GM23248 (cell line): ENCODE measurements at regions not wholly inside any gene's neighbourhood (a gene's known extent, or its start where the extent isn't known, plus 50 kb on each side); places are given as distances from the start of the nearest gene placed in this dataset.

Experiments used
- DNase-seq: peaks from one replicate; pipeline ENCODE4 v3.0.0-alpha.2; 2015
- H2AFZ ChIP-seq: fragments of 200-600 bp; sonication (generic); 2 replicates; pipeline ENCODE4 v1.6.1; 2016; ENCODE audit warnings: antibody characterized with exemption
- H3F3A ChIP-seq: fragments of 200-600 bp; sonication (generic); 2 replicates; pipeline ENCODE4 v1.6.1; 2016; ENCODE audit warnings: mild to moderate bottlenecking, antibody characterized with exemption, mixed run types; ENCODE audit not compliant: insufficient read depth
- H3K27ac ChIP-seq: fragments of 200-600 bp; sonication (generic); 2 replicates; pipeline ENCODE4 v1.5.1; 2016; ENCODE audit warnings: mild to moderate bottlenecking
- H3K27me3 ChIP-seq: fragments of 200-600 bp; sonication (generic); replicated peaks from 2 replicates; pipeline ENCODE4 v1.6.1; 2016; ENCODE audit warnings: mild to moderate bottlenecking; ENCODE audit not compliant: insufficient read depth
- H3K36me3 ChIP-seq: fragments of 200-600 bp; sonication (generic); 2 replicates; pipeline ENCODE4 v1.6.1; 2016; ENCODE audit warnings: low read depth, mild to moderate bottlenecking
- H3K4me1 ChIP-seq: fragments of 200-600 bp; sonication (generic); 2 replicates; pipeline ENCODE4 v1.6.1; 2016; ENCODE audit warnings: mild to moderate bottlenecking; ENCODE audit not compliant: insufficient read depth
- H3K4me2 ChIP-seq: fragments of 200-600 bp; sonication (generic); one replicate; pipeline ENCODE4 v1.6.1; 2016; ENCODE audit warnings: mild to moderate bottlenecking; ENCODE audit not compliant: unreplicated experiment
- H3K4me3 ChIP-seq: fragments of 200-600 bp; sonication (generic); 2 replicates; pipeline ENCODE4 v1.5.1; 2016; ENCODE audit warnings: mild to moderate bottlenecking
- H3K79me2 ChIP-seq: fragments of 200-600 bp; sonication (generic); 2 replicates; pipeline ENCODE4 v1.6.1; 2016; ENCODE audit warnings: mild to moderate bottlenecking; ENCODE audit not compliant: insufficient read depth
- H3K9ac ChIP-seq: fragments of 200-600 bp; sonication (generic); 2 replicates; pipeline ENCODE4 v1.6.1; 2016; ENCODE audit warnings: mild to moderate bottlenecking
- H3K9me2 ChIP-seq: fragments of 200-600 bp; sonication (generic); 2 replicates; pipeline ENCODE4 v1.6.1; 2016; ENCODE audit warnings: mixed run types, mild to moderate bottlenecking, moderate library complexity; ENCODE audit not compliant: insufficient read depth
- H3K9me3 ChIP-seq: fragments of 200-600 bp; sonication (generic); one replicate; pipeline ENCODE4 v1.6.1; 2017; ENCODE audit warnings: low read depth
- H4K20me1 ChIP-seq: fragments of 200-600 bp; sonication (generic); 2 replicates; pipeline ENCODE4 v1.6.0; 2016; ENCODE audit not compliant: insufficient read depth
- EZH2 ChIP-seq: fragments of 200-600 bp; sonication (generic); IDR thresholded peaks from 2 replicates; pipeline ENCODE4 v1.6.1; 2018; ENCODE audit warnings: antibody characterized with exemption, mild to moderate bottlenecking; ENCODE audit not compliant: insufficient read depth, poor library complexity, severe bottlenecking
- EZH2phosphoT487 ChIP-seq: fragments of 200-600 bp; sonication (generic); IDR thresholded peaks from 2 replicates; pipeline ENCODE4 v1.6.1; 2018; ENCODE audit warnings: antibody characterized with exemption, moderate library complexity, mild to moderate bottlenecking, low read depth; ENCODE audit not compliant: insufficient read depth
- WGBS, 2 experiments: methylation state at CpG; one replicate each; pipeline ENCODE4 v1.1.6; 2015 to 2017; ENCODE audit warnings: low lambda C conversion rate in 2 of 2, low coverage in 1 of 2; ENCODE audit errors: missing lambda C conversion rate in 2 of 2; 5-methylcytosine and 5-hydroxymethylcytosine counted together
- in situ Hi-C: fragments of 300-500 bp; cut with MboI; formaldehyde crosslinking; loops from 2 replicates; pipeline ENCODE4 v1.15.0; 2020

GRCh38 chr18:51301376-51301775, 103.9 kb upstream of the MEX3C start:
- 36 to 44% methylated on average over 3 of the region's 3 CpGs for WGBS, 2 experiments
- Histone ChIP-seq H3K4me2 (no peak overlapping the region), H4K20me1 (no peaks in the 10 kb centered on the region), H3K9ac (no peak overlapping the region), H3K79me2 (no peaks in the 10 kb centered on the region), H3K9me3 (no peaks in the 10 kb centered on the region), H3K36me3 (no peaks in the 10 kb centered on the region), H3K27ac (no peak overlapping the region), H2AFZ (no peak overlapping the region), H3K27me3 (no peaks in the 10 kb centered on the region), H3K9me2 (no peaks in the 10 kb centered on the region), H3K4me1 (no peaks in the 10 kb centered on the region), H3F3A (no peaks in the 10 kb centered on the region), H3K4me3 (no peak overlapping the region)
- TF ChIP-seq EZH2 (no peak), EZH2phosphoT487 (no peak)
- in situ Hi-C loops = no loop called here
- DNase-seq = no peak

GRCh38 chr18:51316677-51317076, 119.2 kb upstream of the MEX3C start:
- H3K9me3 ChIP-seq = no peaks in the 10 kb centered on the region
- H4K20me1 ChIP-seq = no peaks in the 10 kb centered on the region
- DNase-seq = no peak
- no peak overlapping the region for H3K9ac ChIP-seq
- H3K4me1 ChIP-seq = no peaks in the 10 kb centered on the region
- H3K27me3 ChIP-seq = no peaks in the 10 kb centered on the region
- H3K27ac ChIP-seq = no peak overlapping the region
- H3K36me3 ChIP-seq = no peaks in the 10 kb centered on the region
- H3K4me3 ChIP-seq = no peak overlapping the region
- TF ChIP-seq EZH2phosphoT487 (no peak), EZH2 (no peak)
- H3K9me2 ChIP-seq = no peaks in the 10 kb centered on the region
- in situ Hi-C loops = no loop called here
- H3K79me2 ChIP-seq = no peaks in the 10 kb centered on the region
- no peak overlapping the region for H2AFZ ChIP-seq
- no peaks in the 10 kb centered on the region for H3F3A ChIP-seq
- no peak overlapping the region for H3K4me2 ChIP-seq
- WGBS, 2 experiments = 0 to 11% methylated on average over 1 of the region's 1 CpG

GRCh38 chr18:51321696-51322095, 124.2 kb upstream of the MEX3C start:
- Histone ChIP-seq H3K9me2 (no peaks in the 10 kb centered on the region), H3K27me3 (no peaks in the 10 kb centered on the region), H2AFZ (no peak overlapping the region), H3F3A (no peaks in the 10 kb centered on the region), H3K27ac (no peak overlapping the region), H3K4me1 (no peaks in the 10 kb centered on the region), H4K20me1 (no peaks in the 10 kb centered on the region), H3K4me3 (no peak overlapping the region), H3K79me2 (no peaks in the 10 kb centered on the region), H3K9ac (no peak overlapping the region), H3K4me2 (no peak overlapping the region), H3K36me3 (no peaks in the 10 kb centered on the region), H3K9me3 (no peaks in the 10 kb centered on the region)
- WGBS, 2 experiments = 23 to 25% methylated on average over 1 of the region's 1 CpG
- in situ Hi-C loops = no loop called here
- no peak for DNase-seq
- TF ChIP-seq EZH2phosphoT487 = no peak
- no peak for TF ChIP-seq EZH2

- Histone ChIP-seq H3K36me3 (no peaks in the 10 kb centered on the region), H3K4me3 (no peak overlapping the region), H3K9ac (no peak overlapping the region), H3K9me2 (no peaks in the 10 kb centered on the region), H2AFZ (no peak overlapping the region), H3K79me2 (no peaks in the 10 kb centered on the region), H3K4me2 (no peak overlapping the region), H3K27ac (no peak overlapping the region), H3K9me3 (no peaks in the 10 kb centered on the region), H3K27me3 (no peaks in the 10 kb centered on the region), H3F3A (no peaks in the 10 kb centered on the region), H4K20me1 (no peaks in the 10 kb centered on the region), H3K4me1 (no peaks in the 10 kb centered on the region)
- no peak for DNase-seq
- 7 to 19% methylated on average over 4 of the region's 4 CpGs for WGBS, 2 experiments
- TF ChIP-seq EZH2 = no peak
- no peak for TF ChIP-seq EZH2phosphoT487
- in situ Hi-C loops = no loop called here
Measured at GRCh38 chr18:51323961-51324360, 126.5 kb upstream of the MEX3C start.

- no peak overlapping the region for H3K9ac ChIP-seq
- in situ Hi-C loops = no loop called here
- H3K4me3 ChIP-seq = no peak overlapping the region
- no peaks in the 10 kb centered on the region for H3F3A ChIP-seq
- H3K36me3 ChIP-seq = no peaks in the 10 kb centered on the region
- H2AFZ ChIP-seq = no peak overlapping the region
- TF ChIP-seq EZH2 (no peak), EZH2phosphoT487 (no peak)
- DNase-seq = no peak
- H3K27me3 ChIP-seq = no peaks in the 10 kb centered on the region
- H3K4me2 ChIP-seq = no peak overlapping the region
- H4K20me1 ChIP-seq = no peaks in the 10 kb centered on the region
- H3K27ac ChIP-seq = no peak overlapping the region
- H3K9me3 ChIP-seq = no peaks in the 10 kb centered on the region
- H3K4me1 ChIP-seq = no peaks in the 10 kb centered on the region
- no peaks in the 10 kb centered on the region for H3K79me2 ChIP-seq
- 10 to 11% methylated on average over 4 of the region's 4 CpGs for WGBS, 2 experiments
- no peaks in the 10 kb centered on the region for H3K9me2 ChIP-seq
Measured at GRCh38 chr18:51330148-51330547, 132.7 kb upstream of the MEX3C start.
